UCSD-AML1 (cell line): ENCODE measurements at regions not wholly inside any gene's neighbourhood (a gene's known extent, or its start where the extent isn't known, plus 50 kb on each side); places are given as distances from the start of the nearest gene placed in this dataset.

Experiments
- DNase-seq: peaks from one replicate; lab custom pipeline; 2025; ENCODE audit not compliant: unreplicated experiment; lab: John Stamatoyannopoulos, UW

DNA sequence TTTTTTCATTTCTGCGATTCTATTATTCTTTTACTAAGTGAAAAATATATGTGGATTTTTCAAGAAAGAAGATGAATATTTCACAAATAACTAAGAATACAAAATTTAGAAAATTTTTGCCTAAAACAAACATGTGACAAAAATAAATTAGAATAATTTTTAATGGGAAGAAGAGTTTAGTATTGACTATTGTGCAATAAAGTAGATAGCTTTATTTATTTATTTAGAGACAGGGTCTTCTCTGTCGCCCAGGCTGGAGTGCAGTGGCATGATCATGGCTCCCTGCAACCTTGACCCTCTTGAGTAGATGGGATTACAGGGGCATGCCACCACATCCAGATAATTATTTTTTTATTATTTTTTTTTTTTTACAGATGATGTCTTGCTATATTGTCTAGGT, 95.3 kb upstream of the PAQR3 start:
- DNase-seq, result no peak

DNA sequence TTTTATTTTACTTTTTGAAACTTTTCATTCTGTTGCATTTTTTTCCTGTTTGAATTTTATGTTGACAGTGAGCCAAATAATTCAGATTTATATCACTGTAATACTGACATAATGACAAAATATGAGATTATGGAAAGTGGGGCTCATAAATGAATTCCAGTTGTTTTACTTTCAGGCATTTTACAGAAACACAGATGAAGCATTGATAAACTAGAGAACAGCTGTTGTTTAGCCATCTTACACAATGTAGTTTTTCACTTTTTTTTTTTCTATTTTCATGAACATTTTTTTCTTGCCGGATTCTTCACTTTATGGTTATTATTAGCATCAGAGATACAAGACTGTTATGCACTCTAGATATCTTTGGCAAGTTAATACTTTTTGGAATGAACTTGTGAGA, 91.7 kb upstream of the PAQR3 start:
- DNase-seq, result no peak

DNA sequence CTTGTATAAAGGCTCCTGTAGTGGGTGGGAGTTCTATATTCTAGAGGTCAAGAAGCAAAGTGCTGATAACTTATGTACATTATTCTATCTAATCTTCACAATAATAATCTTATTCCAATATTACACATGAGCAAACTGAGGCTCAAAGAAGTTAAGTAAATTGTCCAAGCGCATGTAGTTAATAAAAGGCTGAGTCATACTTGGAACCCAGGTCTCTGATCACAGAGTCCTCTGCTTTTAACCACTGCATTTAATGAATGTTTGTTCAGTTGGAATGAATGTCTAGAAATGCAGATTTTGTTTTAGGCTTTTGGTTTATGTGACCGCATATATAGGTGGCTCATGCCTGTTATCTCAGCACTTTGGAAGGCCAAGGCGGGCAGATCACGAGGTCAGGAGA, 88.4 kb upstream of the PAQR3 start:
- no peak for DNase-seq

DNA sequence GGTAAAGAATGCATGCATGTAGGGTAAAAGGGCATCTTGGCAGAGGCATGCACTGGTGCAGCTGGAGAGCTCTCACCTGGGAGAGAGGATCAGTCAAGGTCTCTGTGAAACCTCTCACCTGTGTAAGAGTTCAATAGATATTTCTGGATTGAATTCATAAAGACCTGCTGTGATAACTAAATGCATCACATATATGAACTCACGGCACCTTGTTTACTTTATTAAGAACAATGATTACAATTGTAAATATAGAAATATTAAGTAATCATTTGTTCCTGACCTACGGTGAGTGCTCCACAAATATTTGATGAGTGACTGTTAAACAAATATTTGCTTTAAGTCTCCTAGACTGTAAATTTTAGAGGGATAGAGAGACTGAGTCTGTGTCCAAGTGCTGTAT, 85.9 kb upstream of the PAQR3 start:
- no peak for DNase-seq

DNA sequence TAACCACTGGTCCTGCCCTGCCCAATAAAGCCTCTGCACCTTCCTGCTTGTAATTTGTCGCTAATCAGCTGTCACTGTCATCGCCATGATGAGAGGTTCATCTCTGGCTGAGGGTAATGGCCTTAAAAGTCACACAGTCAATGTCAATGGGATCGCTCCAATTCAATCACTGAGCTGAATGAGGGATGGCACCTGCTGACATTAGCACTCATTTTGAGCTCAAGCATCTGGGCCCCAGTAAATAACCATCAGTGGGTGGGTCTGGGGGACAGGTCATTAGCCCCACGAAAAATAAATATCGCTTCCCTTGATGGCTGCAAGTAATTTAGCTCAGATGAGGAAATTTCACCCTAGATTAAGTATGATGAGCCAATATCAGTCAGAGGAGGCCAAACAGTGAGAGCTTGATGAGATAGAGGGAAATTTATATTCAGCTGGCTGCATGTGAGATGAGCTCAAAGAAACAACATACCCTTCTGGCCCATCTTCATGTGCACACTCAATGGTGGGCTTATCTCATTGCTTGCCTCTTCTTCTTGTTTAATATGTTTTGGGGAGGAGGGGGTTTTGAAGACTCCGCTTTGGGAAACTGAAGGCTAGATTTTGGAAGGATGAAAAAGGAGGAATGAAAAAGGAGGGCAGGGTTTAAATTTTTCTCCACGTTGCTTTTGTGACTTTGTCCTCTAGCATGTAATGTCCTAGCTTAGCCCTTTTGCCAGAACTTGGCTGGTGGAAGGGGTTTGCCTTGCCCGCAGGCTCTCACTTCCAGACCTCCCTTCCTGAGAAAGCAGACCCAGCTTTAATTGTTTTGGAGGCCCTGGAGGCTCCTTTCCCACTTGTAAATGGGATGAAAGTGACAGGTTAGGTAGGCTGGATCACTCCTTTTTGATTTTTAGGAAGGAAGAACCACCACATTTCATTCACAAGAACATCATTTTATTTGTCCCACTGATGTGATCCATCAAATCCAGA, 84.8 kb upstream of the PAQR3 start:
- no peak for DNase-seq

DNA sequence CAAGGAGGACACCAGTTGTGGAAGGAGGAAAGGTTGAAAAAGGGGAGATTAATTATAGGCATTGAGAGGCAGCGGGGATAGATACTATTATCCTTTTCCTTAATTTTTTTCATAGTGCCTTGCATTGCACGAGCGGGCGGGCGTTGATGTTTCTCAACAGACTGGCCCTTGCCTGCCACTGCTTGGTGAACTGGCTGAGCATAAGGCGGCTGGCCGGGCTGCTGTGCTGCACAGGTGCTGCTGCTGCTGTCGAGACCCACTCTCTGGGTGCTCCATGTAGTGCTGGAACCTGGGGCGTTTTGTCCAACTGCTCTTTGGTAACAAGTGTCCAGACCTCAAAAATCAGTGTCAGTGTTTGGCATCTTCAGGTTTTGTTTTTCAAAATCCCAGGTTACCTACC, 83.3 kb upstream of the PAQR3 start:
- DNase-seq, result no peak

DNA sequence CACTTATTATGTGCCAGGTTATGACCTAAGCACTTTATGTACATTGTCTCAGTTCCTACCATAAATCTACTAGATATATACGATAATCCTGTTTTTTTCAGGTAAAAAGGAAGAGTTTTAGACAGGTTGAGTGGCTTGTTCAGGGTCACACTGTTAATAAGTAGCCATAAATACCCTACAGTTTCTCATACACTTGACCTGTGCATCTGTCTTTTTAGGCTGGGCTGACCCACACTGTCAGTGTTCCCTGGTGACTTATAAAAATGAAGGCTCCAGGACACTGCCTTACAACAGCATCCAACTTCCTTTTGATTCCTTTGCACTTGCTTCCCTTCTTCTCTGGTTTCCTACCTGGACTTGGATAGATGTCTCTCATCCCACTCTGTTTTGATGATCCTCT, 78.2 kb upstream of the PAQR3 start:
- DNase-seq, result no peak

DNA sequence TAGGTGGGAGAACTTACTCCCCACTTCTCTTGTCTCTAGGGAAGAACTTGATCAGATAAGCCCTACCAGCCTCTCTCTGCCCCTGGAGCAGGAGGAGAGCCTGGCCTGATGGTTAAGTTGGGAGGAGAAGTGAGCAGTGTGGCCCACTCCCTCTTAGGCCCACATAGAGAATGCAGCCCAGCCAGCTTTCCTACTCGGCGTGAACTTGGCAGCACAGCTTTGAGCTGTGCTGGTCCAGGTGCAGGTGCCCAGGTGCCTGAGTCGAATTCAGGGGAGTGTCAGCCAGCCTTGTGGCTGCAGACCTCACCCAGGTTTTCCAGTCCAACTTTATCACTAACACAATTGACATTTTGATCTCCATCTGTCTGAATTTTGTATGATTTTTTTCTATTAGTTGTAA, 77.6 kb upstream of the PAQR3 start:
- DNase-seq, result no peak

GRCh38 chr4:79015411-79015810, 76.2 kb upstream of the PAQR3 start:
- no peak for DNase-seq

GRCh38 chr4:79014230-79014629, 75.0 kb upstream of the PAQR3 start:
- DNase-seq, result no peak

DNA sequence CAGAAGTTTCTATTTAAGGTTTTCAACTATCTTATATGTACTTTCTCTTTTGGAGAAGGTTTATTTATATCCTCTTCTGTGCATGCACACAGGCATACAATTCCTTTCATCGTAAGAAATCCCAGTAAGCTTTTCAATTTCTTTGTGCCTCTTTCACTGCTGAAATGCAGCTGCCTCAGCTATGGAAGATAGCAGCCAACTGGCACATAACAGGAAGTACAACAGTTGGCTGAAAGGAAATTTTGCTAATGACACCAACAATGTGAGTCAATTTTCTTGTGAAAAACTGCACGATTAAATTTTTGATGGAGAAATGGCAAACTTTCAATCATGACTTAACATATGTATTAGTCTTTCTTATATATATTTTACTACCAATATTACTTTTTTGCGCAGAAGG, 74.5 kb upstream of the PAQR3 start:
- no peak for DNase-seq

GRCh38 chr4:78990938-78991810, 51.9 kb upstream of the PAQR3 start:
- no peak for DNase-seq

DNA sequence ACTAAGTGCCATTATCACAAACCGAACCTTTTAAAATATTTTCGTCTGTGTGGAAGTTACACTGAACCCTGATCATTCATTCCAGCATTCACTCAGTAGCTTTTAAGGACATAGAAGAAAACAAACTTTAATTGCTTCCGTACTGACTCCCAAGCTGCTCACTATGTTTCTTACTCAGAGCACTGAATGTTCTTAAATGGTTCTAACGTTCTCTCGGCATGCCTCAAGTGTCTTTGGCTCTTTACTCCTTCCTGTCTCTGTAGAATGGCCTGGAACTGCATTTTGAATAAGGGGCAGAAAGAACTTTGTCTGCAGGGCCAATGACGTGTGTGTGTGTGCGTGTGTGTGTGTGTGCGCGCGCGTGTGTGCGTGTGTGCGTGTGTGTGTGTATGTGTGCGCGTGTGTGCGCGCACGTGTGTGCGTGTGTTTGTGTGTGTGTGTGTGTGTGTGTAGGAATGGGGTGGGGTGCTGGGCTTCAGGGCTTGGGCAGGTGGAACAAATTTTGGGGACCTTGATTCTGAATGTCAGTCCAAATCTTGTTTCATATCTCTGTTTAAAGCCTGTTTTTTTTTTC, 50.5 kb upstream of the PAQR3 start:
- no peak for DNase-seq
